Fibroblast of lung (primary cell): ENCODE measurements at regions not wholly inside any gene's neighbourhood (a gene's known extent, or its start where the extent isn't known, plus 50 kb on each side); places are given as distances from the start of the nearest gene placed in this dataset.

ENCODE experiments used
- DNase-seq, 2 donors: peaks; one replicate each; pipeline versions ENCODE4 v3.0.0 to v3.0.0-alpha.2; 2010; ENCODE audit warnings: low read depth in 2 of 2
- H2AFZ ChIP-seq: 2 replicates; pipeline ENCODE4 v1.5.1; 2012; ENCODE audit warnings: low read length, control low read depth, inconsistent platforms
- H3K27ac ChIP-seq: 2 replicates; pipeline ENCODE4 v1.5.1; 2011; ENCODE audit warnings: low read length, control low read depth; ENCODE audit not compliant: insufficient read depth
- H3K27me3 ChIP-seq: 2 replicates; pipeline ENCODE4 v1.5.1; 2011; ENCODE audit warnings: mild to moderate bottlenecking, low read length; ENCODE audit not compliant: control insufficient read depth, insufficient read depth
- H3K36me3 ChIP-seq: 2 replicates; pipeline ENCODE4 v1.5.1; 2011; ENCODE audit warnings: low read length; ENCODE audit not compliant: control insufficient read depth, insufficient read depth
- H3K4me1 ChIP-seq: 2 replicates; pipeline ENCODE4 v1.5.1; 2011; ENCODE audit warnings: low read length; ENCODE audit not compliant: control insufficient read depth, insufficient read depth; ENCODE audit errors: extremely low read depth
- H3K4me2 ChIP-seq: 2 replicates; pipeline ENCODE4 v1.5.1; 2011; ENCODE audit warnings: low read length, control low read depth; ENCODE audit not compliant: insufficient read depth; ENCODE audit errors: extremely low read depth
- H3K4me3 ChIP-seq, 4 experiments: fragments of 200-600 bp in 1 of 4; sonication (generic) in 1 of 4; replicated peaks in 1 of 4; 2 replicates each; pipeline ENCODE4 v1.5.1; 2011 to 2016; ENCODE audit warnings: low read length in 4 of 4, low read depth in 3 of 4, mild to moderate bottlenecking in 3 of 4, control low read depth in 2 of 4, inconsistent platforms in 1 of 4, mixed read lengths in 1 of 4; ENCODE audit not compliant: insufficient read depth in 1 of 4; ENCODE audit errors: control extremely low read depth in 1 of 4
- H3K79me2 ChIP-seq: 2 replicates; pipeline ENCODE4 v1.5.1; 2012; ENCODE audit warnings: mild to moderate bottlenecking, low read length, inconsistent platforms; ENCODE audit not compliant: control insufficient read depth, insufficient read depth
- H3K9ac ChIP-seq: 2 replicates; pipeline ENCODE4 v1.5.1; 2011; ENCODE audit warnings: mild to moderate bottlenecking, low read length, control low read depth; ENCODE audit not compliant: insufficient read depth
- H3K9me3 ChIP-seq: 2 replicates; pipeline ENCODE4 v1.5.1; 2012; ENCODE audit warnings: low read depth, low read length; ENCODE audit not compliant: control insufficient read depth, insufficient read depth
- H4K20me1 ChIP-seq: 2 replicates; pipeline ENCODE4 v1.5.1; 2011; ENCODE audit warnings: low read length; ENCODE audit not compliant: control insufficient read depth, insufficient read depth; ENCODE audit errors: extremely low read depth
- CTCF ChIP-seq, 2 donors: IDR thresholded peaks in 1 of 2; conservative IDR thresholded peaks in 1 of 2; 1 replicate in 1 of 2; 2 replicates in 1 of 2; pipeline ENCODE4 v1.5.1; 2011 to 2012; ENCODE audit warnings: low read length in 2 of 2, control low read depth in 1 of 2, inconsistent platforms in 1 of 2, low read depth in 1 of 2, mild to moderate bottlenecking in 1 of 2
- EZH2 ChIP-seq: IDR thresholded peaks from 2 replicates; pipeline ENCODE4 v1.5.1; 2012; ENCODE audit warnings: low read length, control low read depth, mild to moderate bottlenecking; ENCODE audit errors: missing control alignments

- H4K20me1 ChIP-seq, result no peaks in the 10 kb centered on the region
- no peak overlapping the region for H3K9ac ChIP-seq
- H3K27ac ChIP-seq, result no peak overlapping the region
- H3K9me3 ChIP-seq, result no peaks in the 10 kb centered on the region
- no peaks in the 10 kb centered on the region for H3K27me3 ChIP-seq
- no peak overlapping the region for H3K4me2 ChIP-seq
- no peaks in the 10 kb centered on the region for H3K4me1 ChIP-seq
- no peaks in the 10 kb centered on the region for H3K36me3 ChIP-seq
- no peak for DNase-seq
- no peak overlapping the region for H3K4me3 ChIP-seq
- no peaks in the 10 kb centered on the region for H3K79me2 ChIP-seq
- no peak overlapping the region for H2AFZ ChIP-seq
- TF ChIP-seq EZH2 (no peak), CTCF (conservative IDR thresholded peaks at IDR 0.05 in 1 of 2, IDR thresholded peaks at IDR 0.05 in 1 of 2; ENCODE audit: low read depth in 1 of 2, low read length in 2 of 2) (no peak)
These were observed 991.7 kb downstream of the DIAPH3 start for GRCh38 chr13:59172076-59172475.

- Histone ChIP-seq H3K4me1 (no peaks in the 10 kb centered on the region), H3K9ac (no peak overlapping the region), H3K9me3 (no peaks in the 10 kb centered on the region), H3K4me2 (no peak overlapping the region), H3K36me3 (no peaks in the 10 kb centered on the region), H2AFZ (no peak overlapping the region), H3K4me3 (no peak overlapping the region), H4K20me1 (no peaks in the 10 kb centered on the region), H3K27ac (no peak overlapping the region), H3K27me3 (no peaks in the 10 kb centered on the region), H3K79me2 (no peaks in the 10 kb centered on the region)
- no peak for DNase-seq
- no peak for TF ChIP-seq EZH2
- TF ChIP-seq CTCF (conservative IDR thresholded peaks at IDR 0.05 in 1 of 2, IDR thresholded peaks at IDR 0.05 in 1 of 2; ENCODE audit: low read depth in 1 of 2, low read length in 2 of 2), result peak in 1 of 2 donors; percentile 5
These were observed 987.0 kb downstream of the DIAPH3 start for GRCh38 chr13:59176775-59177174.

- Histone ChIP-seq H3K4me1 (no peaks in the 10 kb centered on the region), H3K4me2 (no peak overlapping the region), H3K4me3 (no peak overlapping the region), H2AFZ (no peak overlapping the region), H3K27me3 (no peaks in the 10 kb centered on the region), H3K36me3 (no peaks in the 10 kb centered on the region), H3K9me3 (no peaks in the 10 kb centered on the region), H3K79me2 (no peaks in the 10 kb centered on the region), H3K27ac (no peak overlapping the region), H4K20me1 (no peaks in the 10 kb centered on the region), H3K9ac (no peak overlapping the region)
- DNase-seq, result peak in 1 of 2 donors; percentile 29
- no peak for TF ChIP-seq EZH2
- peak; percentile 37 to 47 for TF ChIP-seq CTCF (conservative IDR thresholded peaks at IDR 0.05 in 1 of 2, IDR thresholded peaks at IDR 0.05 in 1 of 2; ENCODE audit: low read depth in 1 of 2, low read length in 2 of 2)
These were observed 985.4 kb downstream of the DIAPH3 start for GRCh38 chr13:59178344-59178743.
